Activated T-cell treated with anti-CD3 and anti-CD28 coated beads, Interleukin-2, amount 50 U/mL, for 24 hours (primary cell): ENCODE measurements at regions not wholly inside any gene's neighbourhood (a gene's known extent, or its start where the extent isn't known, plus 50 kb on each side); places are given as distances from the start of the nearest gene placed in this dataset.
"Not testable (repeated sequence)": the region's sequence is repeated elsewhere in the genome, so short reads cannot be mapped to it uniquely, and the experiment has no call there.

Experiments
- DNase-seq: peaks from one replicate; pipeline ENCODE4 v3.0.0-alpha.2; 2020
- H3K27ac Mint-ChIP-seq: 2 replicates; pipeline ENCODE4 v1.8.0; 2020; ENCODE audit warnings: mild to moderate bottlenecking, mixed read lengths
- H3K27me3 Mint-ChIP-seq: 2 replicates; pipeline ENCODE4 v1.8.0; 2020; ENCODE audit warnings: mixed read lengths
- H3K36me3 Mint-ChIP-seq: 2 replicates; pipeline ENCODE4 v1.8.0; 2020; ENCODE audit warnings: low read depth, mixed read lengths
- H3K4me1 Mint-ChIP-seq: 2 replicates; pipeline ENCODE4 v1.8.0; 2020; ENCODE audit warnings: low read depth, mixed read lengths
- H3K4me3 Mint-ChIP-seq: 2 replicates; pipeline ENCODE4 v1.8.0; 2020; ENCODE audit warnings: mild to moderate bottlenecking, moderate library complexity, mixed read lengths
- H3K9me3 Mint-ChIP-seq: 2 replicates; pipeline ENCODE4 v1.8.0; 2020; ENCODE audit warnings: mixed read lengths

- Mint-ChIP-seq H3K4me1 (no peaks in the 10 kb centered on the region), H3K4me3 (no peak overlapping the region), H3K9me3 (no peaks in the 10 kb centered on the region), H3K27me3 (peaks cover 4% of the 10 kb centered on the region), H3K27ac (no peak overlapping the region), H3K36me3 (no peaks in the 10 kb centered on the region)
- no peak for DNase-seq
These were observed 107.0 kb downstream of the ATXN7L3B start for GRCh38 chr12:74644681-74645080.

DNA sequence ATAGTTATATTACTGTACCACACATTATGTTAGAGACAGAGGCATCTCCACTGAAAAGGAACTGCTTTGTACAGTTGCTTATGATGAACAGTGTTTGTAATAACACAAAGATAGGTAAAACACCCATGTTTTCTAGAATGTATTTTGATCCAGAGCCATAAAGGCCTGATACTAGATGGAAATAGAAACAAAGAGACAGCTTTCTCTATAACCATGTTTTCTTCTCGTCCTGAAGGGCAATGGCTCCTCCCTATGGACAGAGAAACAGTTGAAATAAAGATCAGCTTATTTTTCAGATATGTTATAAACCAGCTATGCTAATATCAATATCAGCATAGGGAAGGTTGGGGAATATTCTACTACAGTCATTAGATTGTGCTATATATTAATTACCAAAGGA, 109.2 kb downstream of the ATXN7L3B start:
- no peak for DNase-seq
- Mint-ChIP-seq H3K36me3 (no peaks in the 10 kb centered on the region), H3K4me1 (no peaks in the 10 kb centered on the region), H3K9me3 (no peaks in the 10 kb centered on the region), H3K27ac (no peak overlapping the region), H3K27me3 (peaks cover 4% of the 10 kb centered on the region), H3K4me3 (no peak overlapping the region)

DNA sequence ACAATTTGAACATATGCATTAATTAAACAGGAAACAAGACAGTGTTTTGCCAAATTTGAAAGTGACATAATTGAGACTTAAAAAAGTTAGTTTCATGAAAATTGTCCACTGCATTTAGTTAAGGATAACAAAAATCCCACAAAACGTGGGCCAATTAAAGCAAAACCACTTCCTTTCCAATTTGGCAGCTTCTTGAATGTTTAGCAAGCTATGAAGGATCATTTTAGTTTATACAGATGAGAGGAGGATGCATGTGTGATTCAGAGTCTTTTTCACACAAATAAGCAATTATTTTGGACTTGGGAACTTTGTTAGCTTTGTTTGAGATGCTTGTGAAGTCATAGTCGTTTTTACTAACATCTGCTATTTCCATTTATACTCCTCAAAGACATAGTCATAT, 109.6 kb downstream of the ATXN7L3B start:
- Mint-ChIP-seq H3K9me3 (no peaks in the 10 kb centered on the region), H3K27me3 (peaks cover 4% of the 10 kb centered on the region), H3K4me3 (no peak overlapping the region), H3K4me1 (no peaks in the 10 kb centered on the region), H3K36me3 (no peaks in the 10 kb centered on the region), H3K27ac (no peak overlapping the region)
- no peak for DNase-seq

DNA sequence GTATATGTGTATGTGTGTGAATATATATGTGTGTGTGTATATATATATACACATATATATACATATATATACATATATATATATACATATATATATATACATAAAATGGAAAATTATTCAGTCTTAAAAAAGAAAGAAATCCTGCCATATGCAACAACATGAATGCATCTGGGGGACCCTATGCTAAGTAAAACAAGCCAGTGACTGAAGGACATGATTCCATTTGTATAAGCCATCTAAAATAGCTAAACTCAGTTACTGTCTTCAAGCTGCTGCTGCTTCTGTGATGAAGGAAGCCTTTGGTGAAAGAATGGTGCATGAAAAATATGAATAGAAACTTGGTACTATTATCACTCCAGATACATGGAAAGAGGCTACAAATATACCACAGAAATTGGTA, 118.6 kb downstream of the ATXN7L3B start:
- no peaks in the 10 kb centered on the region for H3K36me3 Mint-ChIP-seq
- DNase-seq = no peak

DNA sequence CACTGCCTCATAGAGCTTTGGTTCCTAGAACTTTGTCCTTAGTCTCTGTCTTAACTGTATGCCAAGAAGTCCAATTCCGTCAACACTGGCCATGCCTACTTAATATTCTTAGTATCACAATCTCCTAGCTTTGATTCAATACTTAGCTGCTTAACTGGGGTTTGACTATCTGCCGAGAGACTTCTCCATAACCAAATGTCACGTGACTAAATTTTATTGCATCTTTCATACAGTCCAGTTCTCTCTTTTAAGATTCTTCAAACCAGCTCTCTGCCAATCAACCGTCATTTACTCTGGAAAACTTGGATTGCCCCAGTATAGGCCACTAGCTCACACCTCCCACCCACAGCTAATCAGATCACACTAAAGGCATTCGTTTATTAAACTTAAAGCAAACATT, 122.8 kb downstream of the ATXN7L3B start:
- no peaks in the 10 kb centered on the region for H3K9me3 Mint-ChIP-seq
- H3K27ac Mint-ChIP-seq = no peak overlapping the region

More for the DNA sequence above, 118.6 kb downstream of the ATXN7L3B start:
- Mint-ChIP-seq H3K4me1 (no peaks in the 10 kb centered on the region), H3K27ac (no peak overlapping the region), H3K9me3 (no peaks in the 10 kb centered on the region), H3K27me3 (no peaks in the 10 kb centered on the region), H3K4me3 (no peak overlapping the region)

GRCh38 chr12:74663958-74664357, 126.3 kb downstream of the ATXN7L3B start:
- Mint-ChIP-seq H3K4me3 (no peak overlapping the region), H3K36me3 (no peaks in the 10 kb centered on the region), H3K27ac (no peak overlapping the region), H3K4me1 (no peaks in the 10 kb centered on the region), H3K27me3 (peaks cover 2% of the 10 kb centered on the region), H3K9me3 (no peaks in the 10 kb centered on the region)
- no peak for DNase-seq

More for the DNA sequence above, 122.8 kb downstream of the ATXN7L3B start:
- Mint-ChIP-seq H3K4me3 (no peak overlapping the region), H3K36me3 (no peaks in the 10 kb centered on the region), H3K4me1 (no peaks in the 10 kb centered on the region), H3K27me3 (no peaks in the 10 kb centered on the region)
- no peak for DNase-seq

GRCh38 chr12:74665690-74666089, 128.1 kb downstream of the ATXN7L3B start:
- H3K36me3 Mint-ChIP-seq = no peaks in the 10 kb centered on the region
- peaks cover 4% of the 10 kb centered on the region for H3K27me3 Mint-ChIP-seq
- no peak for DNase-seq
- H3K4me3 Mint-ChIP-seq = no peak overlapping the region
- no peaks in the 10 kb centered on the region for H3K9me3 Mint-ChIP-seq
- H3K27ac Mint-ChIP-seq = no peak overlapping the region
- no peaks in the 10 kb centered on the region for H3K4me1 Mint-ChIP-seq

DNA sequence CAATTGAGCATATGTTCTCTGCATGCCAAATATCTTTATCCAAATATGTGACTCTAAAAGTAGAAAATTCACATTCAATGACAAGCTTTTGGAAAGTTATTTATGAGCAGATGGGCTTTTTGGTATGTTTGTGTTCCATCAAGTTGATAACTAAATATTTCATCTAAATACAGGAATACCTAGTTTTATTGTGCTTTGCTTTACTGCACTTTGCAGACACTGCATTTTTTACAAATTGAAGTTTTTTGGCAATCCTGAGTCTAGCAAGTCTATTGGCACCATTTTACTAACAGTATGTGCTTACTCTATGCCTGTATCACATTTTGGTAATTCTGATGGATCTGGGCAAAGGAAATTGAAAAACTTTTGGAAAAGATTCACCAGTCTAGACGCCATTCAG, 133.8 kb downstream of the ATXN7L3B start:
- Mint-ChIP-seq H3K36me3 (no peaks in the 10 kb centered on the region), H3K9me3 (no peaks in the 10 kb centered on the region), H3K27me3 (peaks cover 22% of the 10 kb centered on the region), H3K4me3 (no peak overlapping the region), H3K4me1 (no peaks in the 10 kb centered on the region), H3K27ac (no peak overlapping the region)
- DNase-seq = no peak

DNA sequence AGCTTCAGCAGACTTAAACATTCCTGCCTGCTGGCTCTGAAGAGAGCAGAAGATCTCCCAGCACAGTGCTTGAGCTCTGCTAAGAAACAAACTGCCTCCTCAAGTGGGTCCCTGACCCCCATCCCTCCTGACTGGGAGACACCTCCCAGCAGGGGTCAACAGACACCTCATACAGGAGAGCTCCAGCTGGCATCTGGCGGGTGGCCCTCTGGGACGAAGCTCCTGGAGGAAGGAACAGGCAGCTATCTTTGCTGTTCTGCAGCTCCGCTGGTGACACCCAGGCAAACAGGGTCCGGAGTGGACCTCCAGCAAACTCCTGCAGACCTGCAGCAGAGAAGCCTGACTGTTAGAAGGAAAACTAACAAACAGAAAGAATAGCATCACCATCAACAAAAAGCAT, 139.3 kb downstream of the ATXN7L3B start:
- DNase-seq, H3K4me1 Mint-ChIP-seq, H3K27ac Mint-ChIP-seq, H3K4me3 Mint-ChIP-seq, H3K36me3 Mint-ChIP-seq, H3K9me3 Mint-ChIP-seq: not testable (repeated sequence)
- peaks cover 25% of the 10 kb centered on the region for H3K27me3 Mint-ChIP-seq

- H3K36me3 Mint-ChIP-seq = no peaks in the 10 kb centered on the region
- H3K4me3 Mint-ChIP-seq = no peak overlapping the region
- no peak overlapping the region for H3K27ac Mint-ChIP-seq
- peaks cover 9% of the 10 kb centered on the region for H3K27me3 Mint-ChIP-seq
- no peak for DNase-seq
- no peaks in the 10 kb centered on the region for H3K9me3 Mint-ChIP-seq
- no peaks in the 10 kb centered on the region for H3K4me1 Mint-ChIP-seq
These were observed 147.8 kb downstream of the ATXN7L3B start for GRCh38 chr12:74685385-74685784.

- no peak overlapping the region for H3K4me3 Mint-ChIP-seq
- H3K4me1 Mint-ChIP-seq = no peaks in the 10 kb centered on the region
- no peaks in the 10 kb centered on the region for H3K36me3 Mint-ChIP-seq
- DNase-seq = no peak
- H3K27ac Mint-ChIP-seq = no peak overlapping the region
- H3K9me3 Mint-ChIP-seq = no peaks in the 10 kb centered on the region
- peaks cover 2% of the 10 kb centered on the region for H3K27me3 Mint-ChIP-seq
These were observed 151.5 kb downstream of the ATXN7L3B start for GRCh38 chr12:74689071-74689655.

- H3K36me3 Mint-ChIP-seq = no peaks in the 10 kb centered on the region
- no peaks in the 10 kb centered on the region for H3K27me3 Mint-ChIP-seq
- H3K9me3 Mint-ChIP-seq = no peaks in the 10 kb centered on the region
- no peak overlapping the region for H3K27ac Mint-ChIP-seq
- H3K4me3 Mint-ChIP-seq = no peak overlapping the region
- H3K4me1 Mint-ChIP-seq = no peaks in the 10 kb centered on the region
- DNase-seq = no peak
These were observed 152.3 kb downstream of the ATXN7L3B start for GRCh38 chr12:74689929-74690328.

GRCh38 chr12:74719447-74719846, 181.8 kb downstream of the ATXN7L3B start:
- DNase-seq = no peak
- Mint-ChIP-seq H3K27ac (no peak overlapping the region), H3K4me3 (no peak overlapping the region), H3K9me3 (no peaks in the 10 kb centered on the region), H3K36me3 (no peaks in the 10 kb centered on the region), H3K4me1 (no peaks in the 10 kb centered on the region), H3K27me3 (no peaks in the 10 kb centered on the region)

GRCh38 chr12:74722709-74723108, 185.1 kb downstream of the ATXN7L3B start:
- DNase-seq = no peak
- H3K27me3 Mint-ChIP-seq = no peaks in the 10 kb centered on the region
- no peak overlapping the region for H3K4me3 Mint-ChIP-seq
- H3K9me3 Mint-ChIP-seq = no peaks in the 10 kb centered on the region
- no peaks in the 10 kb centered on the region for H3K36me3 Mint-ChIP-seq
- H3K4me1 Mint-ChIP-seq = no peaks in the 10 kb centered on the region
- H3K27ac Mint-ChIP-seq = no peak overlapping the region

DNA sequence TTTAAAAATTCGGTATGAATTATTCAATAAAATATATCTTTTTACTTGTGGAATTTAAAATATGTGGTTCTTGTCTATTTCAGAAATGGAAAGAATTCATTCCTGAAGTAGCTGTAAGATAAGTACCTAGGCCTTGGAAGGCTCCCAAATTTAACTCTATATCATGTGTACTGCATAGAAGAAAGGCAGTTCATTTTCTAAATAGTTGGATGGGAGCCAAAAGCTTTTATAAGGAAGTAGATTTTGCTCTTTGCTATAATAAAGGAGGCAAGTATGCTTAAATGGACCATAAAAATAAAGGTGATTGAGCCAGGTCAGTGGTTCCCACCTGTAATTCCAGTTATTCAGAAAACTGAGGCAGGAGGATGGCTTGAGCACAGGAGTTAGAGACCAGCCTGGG, 187.5 kb downstream of the ATXN7L3B start:
- Mint-ChIP-seq H3K36me3 (no peaks in the 10 kb centered on the region), H3K27ac (no peak overlapping the region), H3K4me1 (no peaks in the 10 kb centered on the region), H3K9me3 (no peaks in the 10 kb centered on the region), H3K4me3 (no peak overlapping the region), H3K27me3 (no peaks in the 10 kb centered on the region)
- DNase-seq = no peak

- H3K27ac Mint-ChIP-seq = no peak overlapping the region
- no peak for DNase-seq
- H3K36me3 Mint-ChIP-seq = no peaks in the 10 kb centered on the region
- no peak overlapping the region for H3K4me3 Mint-ChIP-seq
- H3K4me1 Mint-ChIP-seq = no peaks in the 10 kb centered on the region
- H3K9me3 Mint-ChIP-seq = no peaks in the 10 kb centered on the region
- peaks cover under 1% of the 10 kb centered on the region for H3K27me3 Mint-ChIP-seq
These were observed 190.4 kb downstream of the ATXN7L3B start for GRCh38 chr12:74728006-74728405.
